Memory B cell (primary cell): ENCODE measurements at regions not wholly inside any gene's neighbourhood (a gene's known extent, or its start where the extent isn't known, plus 50 kb on each side); places are given as distances from the start of the nearest gene placed in this dataset.
"Not testable (repeated sequence)": the region's sequence is repeated elsewhere in the genome, so short reads cannot be mapped to it uniquely, and the experiment has no call there.

Experiments used
- ATAC-seq: fragments of 150-1000 bp; cut with Tn5 transposase; 2 replicates; pipeline ENCODE4 v1.10.0; 2021; ENCODE audit warnings: low read depth, mild to moderate bottlenecking, moderate library complexity
- DNase-seq, 2 donors: peaks; one replicate each; pipeline ENCODE4 v3.0.0; 2022; ENCODE audit warnings: low spot score in 2 of 2
- H3K27ac Mint-ChIP-seq: one replicate; pipeline ENCODE4 v1.8.0; 2022; ENCODE audit warnings: mild to moderate bottlenecking, moderate library complexity, mixed read lengths
- H3K27me3 Mint-ChIP-seq: one replicate; pipeline ENCODE4 v1.8.0; 2022; ENCODE audit warnings: mixed read lengths
- H3K36me3 Mint-ChIP-seq: one replicate; pipeline ENCODE4 v1.8.0; 2022; ENCODE audit warnings: mild to moderate bottlenecking, mixed read lengths
- H3K4me1 Mint-ChIP-seq: one replicate; pipeline ENCODE4 v1.8.0; 2022; ENCODE audit warnings: mixed read lengths
- H3K4me3 Mint-ChIP-seq: one replicate; pipeline ENCODE4 v1.8.0; 2022; ENCODE audit warnings: mild to moderate bottlenecking, moderate library complexity, mixed read lengths
- H3K9me3 Mint-ChIP-seq: one replicate; pipeline ENCODE4 v1.8.0; 2022; ENCODE audit warnings: mixed read lengths

GRCh38 chr4:189563751-189564150, 376.9 kb upstream of the FRG1 start:
- not testable (repeated sequence) for H3K36me3 Mint-ChIP-seq, H3K9me3 Mint-ChIP-seq, DNase-seq, H3K27ac Mint-ChIP-seq, ATAC-seq, H3K4me1 Mint-ChIP-seq, H3K4me3 Mint-ChIP-seq, H3K27me3 Mint-ChIP-seq

- H3K27ac Mint-ChIP-seq, H3K4me3 Mint-ChIP-seq, H3K27me3 Mint-ChIP-seq, H3K4me1 Mint-ChIP-seq, ATAC-seq, DNase-seq, H3K9me3 Mint-ChIP-seq, H3K36me3 Mint-ChIP-seq: not testable (repeated sequence)
These were observed 374.4 kb upstream of the FRG1 start for GRCh38 chr4:189566271-189566670.

- ATAC-seq = not testable (repeated sequence)
These were observed 373.8 kb upstream of the FRG1 start for GRCh38 chr4:189566900-189567299.

GRCh38 chr4:189579645-189580044, 361.0 kb upstream of the FRG1 start:
- not testable (repeated sequence) for H3K27me3 Mint-ChIP-seq, H3K36me3 Mint-ChIP-seq, H3K9me3 Mint-ChIP-seq, H3K27ac Mint-ChIP-seq, ATAC-seq, H3K4me1 Mint-ChIP-seq, DNase-seq, H3K4me3 Mint-ChIP-seq

More at GRCh38 chr4:189566900-189567299, 373.8 kb upstream of the FRG1 start:
- not testable (repeated sequence) for H3K27ac Mint-ChIP-seq, DNase-seq, H3K36me3 Mint-ChIP-seq, H3K27me3 Mint-ChIP-seq, H3K9me3 Mint-ChIP-seq, H3K4me3 Mint-ChIP-seq, H3K4me1 Mint-ChIP-seq

GRCh38 chr4:189586908-189587632, 353.6 kb upstream of the FRG1 start:
- not testable (repeated sequence) for H3K9me3 Mint-ChIP-seq, H3K27me3 Mint-ChIP-seq, DNase-seq, H3K4me1 Mint-ChIP-seq, H3K36me3 Mint-ChIP-seq, H3K4me3 Mint-ChIP-seq, ATAC-seq, H3K27ac Mint-ChIP-seq

GRCh38 chr4:189589201-189589600, 351.5 kb upstream of the FRG1 start:
- not testable (repeated sequence) for H3K27me3 Mint-ChIP-seq, H3K27ac Mint-ChIP-seq, H3K4me1 Mint-ChIP-seq, ATAC-seq, DNase-seq, H3K36me3 Mint-ChIP-seq, H3K9me3 Mint-ChIP-seq, H3K4me3 Mint-ChIP-seq

GRCh38 chr4:189592890-189593289, 347.8 kb upstream of the FRG1 start:
- DNase-seq (no peak), ATAC-seq (no peak)
- H3K9me3 Mint-ChIP-seq = peaks cover 3% of the 10 kb centered on the region
- no peaks in the 10 kb centered on the region for H3K4me1 Mint-ChIP-seq
- no peak overlapping the region for H3K27ac Mint-ChIP-seq
- H3K36me3 Mint-ChIP-seq = no peaks in the 10 kb centered on the region
- H3K27me3 Mint-ChIP-seq = peaks cover 3% of the 10 kb centered on the region
- no peak overlapping the region for H3K4me3 Mint-ChIP-seq

GRCh38 chr4:189597341-189597740, 343.3 kb upstream of the FRG1 start:
- DNase-seq = no peak
- ATAC-seq = no peak
- Mint-ChIP-seq H3K4me1 (no peaks in the 10 kb centered on the region), H3K27me3 (no peaks in the 10 kb centered on the region), H3K4me3 (no peak overlapping the region), H3K27ac (no peak overlapping the region), H3K9me3 (no peaks in the 10 kb centered on the region), H3K36me3 (no peaks in the 10 kb centered on the region)

- H3K4me1 Mint-ChIP-seq = no peaks in the 10 kb centered on the region
- ATAC-seq (no peak), DNase-seq (no peak)
- no peaks in the 10 kb centered on the region for H3K9me3 Mint-ChIP-seq
- H3K36me3 Mint-ChIP-seq = no peaks in the 10 kb centered on the region
- no peak overlapping the region for H3K27ac Mint-ChIP-seq
- H3K4me3 Mint-ChIP-seq = no peak overlapping the region
- H3K27me3 Mint-ChIP-seq = no peaks in the 10 kb centered on the region
These were observed 340.4 kb upstream of the FRG1 start for GRCh38 chr4:189600264-189600663.

- H3K4me3 Mint-ChIP-seq = no peak overlapping the region
- no peaks in the 10 kb centered on the region for H3K4me1 Mint-ChIP-seq
- no peaks in the 10 kb centered on the region for H3K27me3 Mint-ChIP-seq
- no peak overlapping the region for H3K27ac Mint-ChIP-seq
- ATAC-seq (no peak), DNase-seq (no peak)
- H3K36me3 Mint-ChIP-seq = no peaks in the 10 kb centered on the region
- H3K9me3 Mint-ChIP-seq = no peaks in the 10 kb centered on the region
These were observed 339.8 kb upstream of the FRG1 start for GRCh38 chr4:189600718-189601435.

- H3K9me3 Mint-ChIP-seq, ATAC-seq, H3K27me3 Mint-ChIP-seq, H3K4me3 Mint-ChIP-seq, DNase-seq, H3K27ac Mint-ChIP-seq, H3K4me1 Mint-ChIP-seq, H3K36me3 Mint-ChIP-seq: not testable (repeated sequence)
These were observed 337.8 kb upstream of the FRG1 start for GRCh38 chr4:189602827-189603226.

- H3K9me3 Mint-ChIP-seq, H3K4me3 Mint-ChIP-seq, ATAC-seq, H3K36me3 Mint-ChIP-seq, H3K27ac Mint-ChIP-seq, H3K27me3 Mint-ChIP-seq, H3K4me1 Mint-ChIP-seq, DNase-seq: not testable (repeated sequence)
These were observed 330.1 kb upstream of the FRG1 start for GRCh38 chr4:189610571-189610970.

GRCh38 chr4:189613207-189613606, 327.5 kb upstream of the FRG1 start:
- Mint-ChIP-seq H3K27me3 (no peaks in the 10 kb centered on the region), H3K4me1 (no peaks in the 10 kb centered on the region), H3K4me3 (no peak overlapping the region), H3K9me3 (no peaks in the 10 kb centered on the region), H3K36me3 (no peaks in the 10 kb centered on the region), H3K27ac (no peak overlapping the region)
- no peak for DNase-seq
- no peak for ATAC-seq

GRCh38 chr4:189615217-189615663, 325.4 kb upstream of the FRG1 start:
- DNase-seq (no peak), ATAC-seq (no peak)
- H3K36me3 Mint-ChIP-seq = no peaks in the 10 kb centered on the region
- H3K4me3 Mint-ChIP-seq = no peak overlapping the region
- H3K4me1 Mint-ChIP-seq = no peaks in the 10 kb centered on the region
- H3K27ac Mint-ChIP-seq = no peak overlapping the region
- H3K27me3 Mint-ChIP-seq = no peaks in the 10 kb centered on the region
- peaks cover 2% of the 10 kb centered on the region for H3K9me3 Mint-ChIP-seq

- not testable (repeated sequence) for H3K4me3 Mint-ChIP-seq, H3K4me1 Mint-ChIP-seq, H3K27me3 Mint-ChIP-seq, H3K9me3 Mint-ChIP-seq, DNase-seq, H3K27ac Mint-ChIP-seq, ATAC-seq, H3K36me3 Mint-ChIP-seq
These were observed 322.9 kb upstream of the FRG1 start for GRCh38 chr4:189617741-189618140.
